ENCODE measurements at regions not wholly inside any gene's neighbourhood (a gene's known extent, or its start where the extent isn't known, plus 50 kb on each side); places are given as distances from the start of the nearest gene placed in this dataset.

DNA sequence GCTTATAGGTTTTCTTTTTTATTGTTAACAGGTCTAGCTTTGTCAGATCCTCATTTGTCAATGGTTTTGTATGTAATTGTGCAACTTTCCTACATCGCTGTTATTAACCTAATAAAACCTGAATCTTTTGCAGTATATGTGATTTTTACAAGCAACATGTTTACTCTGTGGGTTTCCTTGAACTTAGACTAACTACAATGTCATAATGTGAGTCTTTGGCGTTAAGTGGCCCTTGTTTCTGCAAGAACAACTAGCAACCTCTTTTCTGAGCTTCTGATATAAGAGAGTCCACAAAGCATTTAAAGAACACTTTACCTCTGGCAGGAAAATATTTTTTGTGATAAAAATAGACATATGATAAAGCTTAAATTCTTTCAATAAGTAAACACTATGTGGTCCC is 230.3 kb upstream of the CFAP20DC start:
- H3K4me1 Mint-ChIP-seq: no peaks in the 10 kb centered on the region
- H3K4me3 Mint-ChIP-seq: no peak overlapping the region
- H3K36me3 Mint-ChIP-seq: no peaks in the 10 kb centered on the region
- H3K9me3 Mint-ChIP-seq: no peaks in the 10 kb centered on the region
- no peaks in the 10 kb centered on the region for H3K27me3 Mint-ChIP-seq
- DNase-seq: no peak
- H3K27ac Mint-ChIP-seq: no peak overlapping the region

GRCh38 chr3:59277816-59278215 is 228.0 kb upstream of the CFAP20DC start:
- H3K4me3 Mint-ChIP-seq: no peak overlapping the region
- no peak overlapping the region for H3K27ac Mint-ChIP-seq
- no peaks in the 10 kb centered on the region for H3K4me1 Mint-ChIP-seq
- DNase-seq: no peak
- H3K27me3 Mint-ChIP-seq: no peaks in the 10 kb centered on the region
- H3K36me3 Mint-ChIP-seq: no peaks in the 10 kb centered on the region
- no peaks in the 10 kb centered on the region for H3K9me3 Mint-ChIP-seq

DNA sequence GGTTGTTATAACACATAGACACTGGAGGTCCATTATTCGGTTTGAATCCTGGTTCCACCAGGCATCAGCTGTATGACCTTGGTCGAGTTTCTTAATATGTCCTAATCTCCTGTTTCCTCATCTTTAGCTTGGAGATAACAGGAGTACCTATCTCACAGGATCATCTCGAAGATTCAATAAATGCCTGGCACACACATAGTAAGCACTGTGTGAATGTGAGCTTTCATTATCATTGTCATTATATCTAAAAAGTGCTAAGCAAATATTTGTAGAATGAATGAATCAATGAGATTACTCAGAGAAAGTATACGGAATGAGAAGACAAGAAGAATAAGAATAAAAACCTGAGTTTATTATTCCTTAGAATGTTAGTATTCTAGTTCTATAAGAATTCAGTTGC is 227.4 kb upstream of the CFAP20DC start:
- Mint-ChIP-seq H3K27me3 (no peaks in the 10 kb centered on the region), H3K36me3 (no peaks in the 10 kb centered on the region), H3K27ac (no peak overlapping the region), H3K9me3 (no peaks in the 10 kb centered on the region), H3K4me1 (no peaks in the 10 kb centered on the region), H3K4me3 (no peak overlapping the region)
- DNase-seq: no peak

DNA sequence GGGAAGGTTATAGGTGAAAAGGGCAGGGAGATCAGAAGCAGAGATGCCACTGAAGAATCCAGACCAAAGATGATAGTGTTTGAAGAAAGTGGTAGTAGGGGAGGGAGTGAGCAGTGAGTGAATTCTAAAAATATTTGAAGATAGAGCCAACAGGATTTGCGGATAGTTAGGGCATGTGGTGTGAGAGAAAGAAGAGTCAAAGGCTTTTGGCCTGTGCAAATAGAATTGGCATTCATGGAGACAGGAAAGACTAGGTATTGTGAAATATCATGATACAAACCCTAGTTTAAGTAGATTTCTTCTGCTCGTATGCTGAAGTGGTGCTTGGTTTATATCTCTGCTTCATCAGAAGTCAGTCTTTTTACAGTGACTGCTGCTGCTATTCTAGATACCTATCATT is 224.2 kb upstream of the CFAP20DC start:
- H3K4me3 Mint-ChIP-seq: no peak overlapping the region
- H3K9me3 Mint-ChIP-seq: no peaks in the 10 kb centered on the region
- no peak for DNase-seq
- no peaks in the 10 kb centered on the region for H3K27me3 Mint-ChIP-seq
- H3K4me1 Mint-ChIP-seq: no peaks in the 10 kb centered on the region
- no peaks in the 10 kb centered on the region for H3K36me3 Mint-ChIP-seq
- H3K27ac Mint-ChIP-seq: no peak overlapping the region

GRCh38 chr3:59271971-59272370 is 222.1 kb upstream of the CFAP20DC start:
- Mint-ChIP-seq H3K27ac (no peak overlapping the region), H3K27me3 (no peaks in the 10 kb centered on the region), H3K4me1 (no peaks in the 10 kb centered on the region), H3K4me3 (no peak overlapping the region), H3K36me3 (no peaks in the 10 kb centered on the region), H3K9me3 (no peaks in the 10 kb centered on the region)
- DNase-seq: no peak

DNA sequence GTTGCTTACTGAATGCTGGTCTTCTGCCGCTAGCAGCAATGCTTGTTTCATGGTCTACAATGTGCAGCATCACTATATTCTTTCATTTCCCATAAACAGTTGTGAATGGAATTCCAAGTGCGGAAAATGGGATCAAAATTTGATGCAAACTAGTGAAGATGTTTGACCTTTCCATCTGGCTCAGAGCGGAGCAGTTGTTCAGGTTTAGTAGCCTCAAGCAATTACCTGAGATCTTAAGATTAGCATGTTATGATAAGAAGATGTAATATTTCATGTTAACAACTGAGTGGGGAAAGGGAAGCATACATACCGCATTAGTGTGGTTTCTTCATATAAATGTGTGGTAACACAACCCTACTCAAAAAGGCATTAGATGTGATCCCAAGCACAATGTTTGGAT is 221.1 kb upstream of the CFAP20DC start:
- Mint-ChIP-seq H3K4me1 (no peaks in the 10 kb centered on the region), H3K36me3 (no peaks in the 10 kb centered on the region), H3K9me3 (no peaks in the 10 kb centered on the region), H3K27ac (no peak overlapping the region), H3K27me3 (no peaks in the 10 kb centered on the region), H3K4me3 (no peak overlapping the region)
- DNase-seq: no peak

- DNase-seq: no peak
Observed at GRCh38 chr3:59270209-59270608, 220.4 kb upstream of the CFAP20DC start.

GRCh38 chr3:59268170-59268569 is 218.3 kb upstream of the CFAP20DC start:
- H3K4me1 Mint-ChIP-seq: no peaks in the 10 kb centered on the region
- no peaks in the 10 kb centered on the region for H3K27me3 Mint-ChIP-seq
- DNase-seq: no peak
- no peak overlapping the region for H3K4me3 Mint-ChIP-seq
- no peak overlapping the region for H3K27ac Mint-ChIP-seq
- H3K9me3 Mint-ChIP-seq: peaks cover 6% of the 10 kb centered on the region
- no peaks in the 10 kb centered on the region for H3K36me3 Mint-ChIP-seq

More at GRCh38 chr3:59270209-59270608, 220.4 kb upstream of the CFAP20DC start:
- no peaks in the 10 kb centered on the region for H3K9me3 Mint-ChIP-seq
- H3K4me3 Mint-ChIP-seq: no peak overlapping the region
- H3K36me3 Mint-ChIP-seq: no peaks in the 10 kb centered on the region
- no peak overlapping the region for H3K27ac Mint-ChIP-seq
- H3K4me1 Mint-ChIP-seq: no peaks in the 10 kb centered on the region
- H3K27me3 Mint-ChIP-seq: no peaks in the 10 kb centered on the region

DNA sequence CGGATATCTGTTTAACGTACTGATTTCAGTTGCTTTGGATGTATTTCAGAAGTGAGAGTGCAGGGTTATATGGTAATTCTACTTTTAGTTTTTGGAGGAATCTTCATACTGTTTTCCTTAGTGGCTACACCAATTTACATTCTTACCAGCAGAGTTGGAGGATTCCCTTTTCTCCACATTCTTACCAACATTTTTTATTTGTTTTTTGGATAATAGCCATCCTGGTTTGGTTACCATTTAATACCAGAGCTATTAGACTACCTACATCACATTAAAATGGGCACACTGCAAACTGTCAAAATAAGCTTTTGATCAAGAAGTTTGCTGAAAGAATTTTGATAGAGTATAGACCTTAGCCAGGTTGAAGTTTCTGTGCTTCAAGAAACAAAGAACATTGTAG is 217.2 kb upstream of the CFAP20DC start:
- Mint-ChIP-seq H3K27ac (no peak overlapping the region), H3K4me1 (no peaks in the 10 kb centered on the region), H3K27me3 (no peaks in the 10 kb centered on the region), H3K9me3 (peaks cover 6% of the 10 kb centered on the region), H3K4me3 (no peak overlapping the region), H3K36me3 (no peaks in the 10 kb centered on the region)
- DNase-seq: no peak

- no peak overlapping the region for H3K4me3 Mint-ChIP-seq
- no peaks in the 10 kb centered on the region for H3K4me1 Mint-ChIP-seq
- no peak overlapping the region for H3K27ac Mint-ChIP-seq
- H3K36me3 Mint-ChIP-seq: no peaks in the 10 kb centered on the region
- peaks cover 6% of the 10 kb centered on the region for H3K9me3 Mint-ChIP-seq
- H3K27me3 Mint-ChIP-seq: no peaks in the 10 kb centered on the region
- no peak for DNase-seq
Observed at GRCh38 chr3:59266551-59266950, 216.7 kb upstream of the CFAP20DC start.

DNA sequence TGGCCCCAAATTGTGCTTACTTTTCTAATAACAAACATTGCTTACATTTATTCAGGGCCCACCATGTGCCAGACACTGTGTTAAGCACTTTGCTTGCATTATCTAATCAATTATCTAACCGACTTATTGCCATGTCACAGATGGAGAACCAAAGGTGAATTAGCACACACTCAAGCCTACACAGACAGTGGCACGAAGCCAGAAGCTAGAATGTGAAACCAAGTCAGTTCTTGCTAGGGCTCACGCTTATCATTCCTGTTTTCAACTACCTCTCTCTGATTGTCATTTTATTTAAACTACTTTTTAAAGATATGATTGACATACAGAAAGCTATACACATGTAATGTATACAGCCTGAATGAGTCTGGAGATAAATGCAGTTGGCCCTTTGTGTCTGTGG is 215.7 kb upstream of the CFAP20DC start:
- Mint-ChIP-seq H3K36me3 (no peaks in the 10 kb centered on the region), H3K4me3 (no peak overlapping the region), H3K27ac (no peak overlapping the region), H3K9me3 (peaks cover 6% of the 10 kb centered on the region), H3K4me1 (no peaks in the 10 kb centered on the region), H3K27me3 (no peaks in the 10 kb centered on the region)
- no peak for DNase-seq

GRCh38 chr3:59264366-59264765 is 214.5 kb upstream of the CFAP20DC start:
- no peaks in the 10 kb centered on the region for H3K36me3 Mint-ChIP-seq
- H3K4me3 Mint-ChIP-seq: no peak overlapping the region
- no peaks in the 10 kb centered on the region for H3K4me1 Mint-ChIP-seq
- H3K27ac Mint-ChIP-seq: no peak overlapping the region
- H3K9me3 Mint-ChIP-seq: peaks cover 6% of the 10 kb centered on the region
- DNase-seq: no peak
- no peaks in the 10 kb centered on the region for H3K27me3 Mint-ChIP-seq

- Mint-ChIP-seq H3K27ac (no peak overlapping the region), H3K36me3 (no peaks in the 10 kb centered on the region)
Observed at GRCh38 chr3:59263152-59263551, 213.3 kb upstream of the CFAP20DC start.

GRCh38 chr3:59262076-59262498 is 212.3 kb upstream of the CFAP20DC start:
- no peak overlapping the region for H3K4me3 Mint-ChIP-seq
- no peaks in the 10 kb centered on the region for H3K27me3 Mint-ChIP-seq
- DNase-seq: no peak
- no peak overlapping the region for H3K27ac Mint-ChIP-seq
- no peaks in the 10 kb centered on the region for H3K36me3 Mint-ChIP-seq
- H3K4me1 Mint-ChIP-seq: no peaks in the 10 kb centered on the region
- H3K9me3 Mint-ChIP-seq: peaks cover 6% of the 10 kb centered on the region

More at GRCh38 chr3:59263152-59263551, 213.3 kb upstream of the CFAP20DC start:
- no peak for DNase-seq
- no peak overlapping the region for H3K4me3 Mint-ChIP-seq
- no peaks in the 10 kb centered on the region for H3K27me3 Mint-ChIP-seq
- H3K4me1 Mint-ChIP-seq: no peaks in the 10 kb centered on the region
- H3K9me3 Mint-ChIP-seq: peaks cover 6% of the 10 kb centered on the region

DNA sequence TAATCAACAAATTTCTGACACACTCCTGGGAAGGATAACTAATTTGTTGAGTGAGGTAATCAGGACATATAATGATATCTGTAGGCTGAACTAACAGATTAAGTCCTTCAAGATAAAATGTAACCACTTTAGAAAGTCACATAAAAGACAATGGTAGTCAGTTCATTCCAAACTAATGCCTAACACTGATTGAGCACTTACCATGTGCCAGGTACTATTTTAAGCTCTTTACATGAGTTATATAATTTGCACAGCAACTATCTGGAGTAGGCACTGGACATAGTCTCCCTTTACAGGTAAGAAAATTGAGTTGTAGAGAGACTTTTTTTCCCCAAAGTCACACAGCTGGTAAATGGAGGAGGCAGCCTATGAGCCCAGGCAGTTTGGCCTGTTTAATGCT is 211.2 kb upstream of the CFAP20DC start:
- Mint-ChIP-seq H3K9me3 (peaks cover 6% of the 10 kb centered on the region), H3K27me3 (no peaks in the 10 kb centered on the region), H3K4me1 (no peaks in the 10 kb centered on the region), H3K36me3 (no peaks in the 10 kb centered on the region), H3K27ac (no peak overlapping the region), H3K4me3 (no peak overlapping the region)
- DNase-seq: no peak

- no peaks in the 10 kb centered on the region for H3K27me3 Mint-ChIP-seq
- no peaks in the 10 kb centered on the region for H3K9me3 Mint-ChIP-seq
- no peaks in the 10 kb centered on the region for H3K36me3 Mint-ChIP-seq
- no peak overlapping the region for H3K27ac Mint-ChIP-seq
- no peaks in the 10 kb centered on the region for H3K4me1 Mint-ChIP-seq
- DNase-seq: no peak
- no peak overlapping the region for H3K4me3 Mint-ChIP-seq
Observed at GRCh38 chr3:59258550-59259260, 208.9 kb upstream of the CFAP20DC start.

All from activated naive CD8-positive, alpha-beta T cell treated with anti-CD3 and anti-CD28 coated beads for 36 hours (primary cell).